NCI-H69 (cell line): ENCODE measurements at regions not wholly inside any gene's neighbourhood (a gene's known extent, or its start where the extent isn't known, plus 50 kb on each side); places are given as distances from the start of the nearest gene placed in this dataset.

Experiments used
- DNase-seq: peaks from one replicate; lab custom pipeline; 2025; lab: John Stamatoyannopoulos, UW

- DNase-seq: no peak
Measured at GRCh38 chr12:108037960-108038359, 91.1 kb upstream of the WSCD2 start.

GRCh38 chr12:108039794-108040193 is 89.3 kb upstream of the WSCD2 start:
- no peak for DNase-seq

- no peak for DNase-seq
Measured at GRCh38 chr12:108040947-108041346, 88.1 kb upstream of the WSCD2 start.

GRCh38 chr12:108043286-108043685 is 85.8 kb upstream of the WSCD2 start:
- no peak for DNase-seq

GRCh38 chr12:108043750-108044533 is 85.1 kb upstream of the WSCD2 start:
- no peak for DNase-seq

GRCh38 chr12:108046135-108046534 is 83.0 kb upstream of the WSCD2 start:
- no peak for DNase-seq

- DNase-seq: no peak
Measured at GRCh38 chr12:108046650-108047049, 82.4 kb upstream of the WSCD2 start.

- DNase-seq: no peak
Measured at GRCh38 chr12:108047071-108047550, 82.0 kb upstream of the WSCD2 start.

- no peak for DNase-seq
Measured at GRCh38 chr12:108048686-108049085, 80.4 kb upstream of the WSCD2 start.

- no peak for DNase-seq
Measured at GRCh38 chr12:108050696-108051095, 78.4 kb upstream of the WSCD2 start.

- DNase-seq: no peak
Measured at GRCh38 chr12:108052260-108052659, 76.8 kb upstream of the WSCD2 start.

GRCh38 chr12:108053512-108053911 is 75.6 kb upstream of the WSCD2 start:
- no peak for DNase-seq

GRCh38 chr12:108054496-108054895 is 74.6 kb upstream of the WSCD2 start:
- no peak for DNase-seq

GRCh38 chr12:108055141-108055540 is 73.9 kb upstream of the WSCD2 start:
- DNase-seq: no peak

- DNase-seq: no peak
Measured at GRCh38 chr12:108060067-108060466, 69.0 kb upstream of the WSCD2 start.

GRCh38 chr12:108060903-108061302 is 68.2 kb upstream of the WSCD2 start:
- DNase-seq: no peak

GRCh38 chr12:108063192-108063591 is 65.9 kb upstream of the WSCD2 start:
- peak; percentile 41 for DNase-seq

- DNase-seq: no peak
Measured at GRCh38 chr12:108065069-108065468, 64.0 kb upstream of the WSCD2 start.

- no peak for DNase-seq
Measured at GRCh38 chr12:108066583-108067577, 62.2 kb upstream of the WSCD2 start.

- DNase-seq: no peak
Measured at GRCh38 chr12:108069651-108070165, 59.4 kb upstream of the WSCD2 start.

- DNase-seq: no peak
Measured at GRCh38 chr12:108075561-108075960, 53.5 kb upstream of the WSCD2 start.

GRCh38 chr12:108076556-108076955 is 52.5 kb upstream of the WSCD2 start:
- no peak for DNase-seq

- DNase-seq: no peak
Measured at GRCh38 chr12:108078428-108078827, 50.7 kb upstream of the WSCD2 start.
